ENCODE measurements at regions not wholly inside any gene's neighbourhood (a gene's known extent, or its start where the extent isn't known, plus 50 kb on each side); places are given as distances from the start of the nearest gene placed in this dataset.

DNA sequence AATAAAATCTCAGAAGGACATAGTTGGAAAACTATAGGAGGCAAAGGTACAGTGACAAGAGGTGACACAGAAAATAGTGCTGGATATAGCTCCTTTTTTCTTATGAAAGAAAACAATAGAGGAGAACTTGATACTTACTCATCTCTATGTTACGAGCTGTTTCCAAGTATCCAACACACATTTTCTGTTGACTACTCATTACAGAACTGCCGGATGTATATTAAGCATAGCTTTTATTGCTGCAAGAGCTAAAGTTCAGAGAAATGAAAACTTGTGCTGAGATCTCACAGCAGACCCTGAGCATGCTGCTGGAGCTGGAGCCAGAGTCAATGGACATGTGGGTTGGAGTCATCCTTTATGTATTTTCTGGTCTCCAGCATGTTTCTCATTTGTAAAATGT lies 210.0 kb upstream of the NT5C1B start:
- Histone ChIP-seq H3K4me1 (ENCODE audit: insufficient read depth, low read length) (peaks cover 9% of the 10 kb centered on the region; the same call in 1 of the 2 replicates), H3K9me3 (ENCODE audit: low read length) (no peaks in the 10 kb centered on the region), H2AFZ (ENCODE audit: low read length) (no peak overlapping the region), H3K27ac (ENCODE audit: low read length) (peak overlapping the region; percentile 42), H4K20me1 (ENCODE audit: low read length) (no peaks in the 10 kb centered on the region), H3K9ac (ENCODE audit: low read length) (no peak overlapping the region), H3K36me3 (ENCODE audit: low read depth, low read length) (no peaks in the 10 kb centered on the region), H3F3A (ENCODE audit: low read length, unreplicated experiment) (no peaks in the 10 kb centered on the region), H3K9me2 (replicated peaks; ENCODE audit: low read length) (no peaks in the 10 kb centered on the region), H3K79me2 (ENCODE audit: low read length) (no peaks in the 10 kb centered on the region), H3K4me3 (ENCODE audit: low read length) (no peak overlapping the region), H3K4me2 (ENCODE audit: low read length) (no peak overlapping the region), H3K27me3 (ENCODE audit: low read length) (no peaks in the 10 kb centered on the region)
- CTCF ChIA-PET = no interaction called here
- no TSS peak for BruUV-seq (replicated peaks)
- intact Hi-C loops (cut with micrococcal nuclease) = no loop called here
- POLR2A ChIA-PET (ENCODE audit: unreplicated experiment) = interaction anchor here (0.6 kb wide), 1 partner anchor 232 kb away, joined by 3 read pairs; no protein-coding TSS in a partner anchor
- no peak for TF ChIP-seq EZH2 (IDR thresholded peaks at IDR 0.05; ENCODE audit: low read length, unreplicated experiment)
- TF ChIP-seq, protein P1, sequence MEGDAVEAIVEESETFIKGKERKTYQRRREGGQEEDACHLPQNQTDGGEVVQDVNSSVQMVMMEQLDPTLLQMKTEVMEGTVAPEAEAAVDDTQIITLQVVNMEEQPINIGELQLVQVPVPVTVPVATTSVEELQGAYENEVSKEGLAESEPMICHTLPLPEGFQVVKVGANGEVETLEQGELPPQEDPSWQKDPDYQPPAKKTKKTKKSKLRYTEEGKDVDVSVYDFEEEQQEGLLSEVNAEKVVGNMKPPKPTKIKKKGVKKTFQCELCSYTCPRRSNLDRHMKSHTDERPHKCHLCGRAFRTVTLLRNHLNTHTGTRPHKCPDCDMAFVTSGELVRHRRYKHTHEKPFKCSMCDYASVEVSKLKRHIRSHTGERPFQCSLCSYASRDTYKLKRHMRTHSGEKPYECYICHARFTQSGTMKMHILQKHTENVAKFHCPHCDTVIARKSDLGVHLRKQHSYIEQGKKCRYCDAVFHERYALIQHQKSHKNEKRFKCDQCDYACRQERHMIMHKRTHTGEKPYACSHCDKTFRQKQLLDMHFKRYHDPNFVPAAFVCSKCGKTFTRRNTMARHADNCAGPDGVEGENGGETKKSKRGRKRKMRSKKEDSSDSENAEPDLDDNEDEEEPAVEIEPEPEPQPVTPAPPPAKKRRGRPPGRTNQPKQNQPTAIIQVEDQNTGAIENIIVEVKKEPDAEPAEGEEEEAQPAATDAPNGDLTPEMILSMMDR (conservative IDR thresholded peaks at IDR 0.05; ENCODE audit: low read depth, low read length) = no peak
- no peak for TF ChIP-seq EZH2phosphoT487 (IDR thresholded peaks at IDR 0.05; ENCODE audit: borderline replicate concordance, low read length)
- peak; percentile 94 for ATAC-seq
- DNase-seq = peak; percentile 54

DNA sequence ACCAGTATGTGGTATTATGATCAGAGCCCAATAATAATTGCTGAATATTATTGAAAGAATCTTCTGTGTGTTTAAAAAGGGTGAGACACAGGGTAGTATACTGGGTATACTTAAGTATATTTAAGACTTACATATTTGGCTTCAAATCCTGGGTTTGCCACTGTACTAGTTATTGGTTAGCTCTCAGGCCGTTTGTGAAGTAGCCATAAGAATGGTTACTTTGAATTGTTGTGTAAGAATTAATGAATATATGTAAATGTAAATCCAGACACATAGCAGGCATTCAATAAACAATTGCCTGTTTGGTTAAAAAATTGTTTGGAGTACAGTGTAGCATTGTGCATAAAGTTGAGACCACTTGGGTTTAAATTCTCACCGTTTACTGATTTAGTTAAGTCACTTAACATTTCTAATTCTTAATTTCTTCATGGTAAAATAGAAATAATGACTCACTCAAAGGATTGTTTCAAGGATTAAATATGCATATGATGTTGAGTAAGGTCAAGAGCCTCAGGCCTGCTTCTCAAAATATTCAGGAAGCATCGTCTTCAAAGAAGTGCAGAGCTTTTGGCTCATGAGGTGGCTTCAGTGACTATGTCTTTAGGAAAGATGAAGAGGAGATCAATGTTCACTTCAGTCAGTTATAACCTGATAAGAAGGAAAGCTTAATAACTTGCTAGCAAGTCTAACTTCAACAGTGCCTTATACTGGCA lies 207.9 kb upstream of the NT5C1B start:
- no peak for ATAC-seq
- no peak overlapping the region for H3K27ac ChIP-seq (ENCODE audit: low read length)
- H3K79me2 ChIP-seq (ENCODE audit: low read length) = no peaks in the 10 kb centered on the region
- H3K36me3 ChIP-seq (ENCODE audit: low read depth, low read length) = no peaks in the 10 kb centered on the region
- no peak overlapping the region for H2AFZ ChIP-seq (ENCODE audit: low read length)
- no peaks in the 10 kb centered on the region for H3K9me3 ChIP-seq (ENCODE audit: low read length)
- H3K27me3 ChIP-seq (ENCODE audit: low read length) = no peaks in the 10 kb centered on the region
- no peak overlapping the region for H3K4me3 ChIP-seq (ENCODE audit: low read length)
- H3K4me1 ChIP-seq (ENCODE audit: insufficient read depth, low read length) = peaks cover 9% of the 10 kb centered on the region; the same call in 1 of the 2 replicates
- no peaks in the 10 kb centered on the region for H3F3A ChIP-seq (ENCODE audit: low read length, unreplicated experiment)
- no peak for DNase-seq
- no TSS peak for BruUV-seq (replicated peaks)
- no peaks in the 10 kb centered on the region for H4K20me1 ChIP-seq (ENCODE audit: low read length)
- CTCF ChIA-PET = no interaction called here
- H3K4me2 ChIP-seq (ENCODE audit: low read length) = no peak overlapping the region
- intact Hi-C loops (cut with micrococcal nuclease) = no loop called here
- no peak for TF ChIP-seq EZH2 (IDR thresholded peaks at IDR 0.05; ENCODE audit: low read length, unreplicated experiment)
- TF ChIP-seq, protein P1 (conservative IDR thresholded peaks at IDR 0.05; ENCODE audit: low read depth, low read length) = no peak
- H3K9ac ChIP-seq (ENCODE audit: low read length) = no peak overlapping the region
- POLR2A ChIA-PET (ENCODE audit: unreplicated experiment) = no interaction called here
- H3K9me2 ChIP-seq (replicated peaks; ENCODE audit: low read length) = no peaks in the 10 kb centered on the region

DNA sequence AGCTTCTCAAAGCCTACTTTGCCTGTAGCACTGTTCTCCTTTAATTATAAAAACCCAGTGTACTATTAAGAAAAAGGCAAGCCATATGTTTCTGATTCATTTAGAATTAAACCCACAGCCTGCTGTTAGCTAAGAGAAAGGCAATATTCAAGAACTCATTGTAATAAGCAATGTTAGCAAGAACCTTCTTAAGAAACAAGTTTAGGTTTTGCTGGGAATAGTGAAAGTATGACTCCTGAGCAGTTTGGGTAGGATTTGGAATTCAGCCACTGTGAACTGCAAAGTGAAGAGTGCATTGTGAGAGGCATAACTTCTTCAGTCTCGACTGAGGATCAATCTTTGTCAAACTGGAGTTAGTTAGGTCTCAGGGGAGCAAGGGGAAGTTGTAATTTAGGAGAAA lies 206.5 kb upstream of the NT5C1B start:
- H3K9me3 ChIP-seq (ENCODE audit: low read length) = no peaks in the 10 kb centered on the region
- POLR2A ChIA-PET (ENCODE audit: unreplicated experiment) = no interaction called here
- CTCF ChIA-PET = no interaction called here
- no peak overlapping the region for H3K9ac ChIP-seq (ENCODE audit: low read length)
- no TSS peak for BruUV-seq (replicated peaks)
- H3K79me2 ChIP-seq (ENCODE audit: low read length) = no peaks in the 10 kb centered on the region
- intact Hi-C loops (cut with micrococcal nuclease) = no loop called here
- H2AFZ ChIP-seq (ENCODE audit: low read length) = no peak overlapping the region
- TF ChIP-seq EZH2phosphoT487 (IDR thresholded peaks at IDR 0.05; ENCODE audit: borderline replicate concordance, low read length) (no peak), EZH2 (IDR thresholded peaks at IDR 0.05; ENCODE audit: low read length, unreplicated experiment) (no peak)
- TF ChIP-seq, protein P1 (conservative IDR thresholded peaks at IDR 0.05; ENCODE audit: low read depth, low read length) = no peak
- H3K27me3 ChIP-seq (ENCODE audit: low read length) = no peaks in the 10 kb centered on the region
- DNase-seq (no peak), ATAC-seq (no peak)
- H3K4me2 ChIP-seq (ENCODE audit: low read length) = no peak overlapping the region
- H3K36me3 ChIP-seq (ENCODE audit: low read depth, low read length) = no peaks in the 10 kb centered on the region
- H3K4me3 ChIP-seq (ENCODE audit: low read length) = no peak overlapping the region
- no peaks in the 10 kb centered on the region for H3K9me2 ChIP-seq (replicated peaks; ENCODE audit: low read length)
- no peaks in the 10 kb centered on the region for H4K20me1 ChIP-seq (ENCODE audit: low read length)
- H3K27ac ChIP-seq (ENCODE audit: low read length) = no peak overlapping the region
- H3K4me1 ChIP-seq (ENCODE audit: insufficient read depth, low read length) = peaks cover 9% of the 10 kb centered on the region; the same call in 1 of the 2 replicates
- H3F3A ChIP-seq (ENCODE audit: low read length, unreplicated experiment) = no peaks in the 10 kb centered on the region
